ENCODE measurements at regions not wholly inside any gene's neighbourhood (a gene's known extent, or its start where the extent isn't known, plus 50 kb on each side); places are given as distances from the start of the nearest gene placed in this dataset.

DNA sequence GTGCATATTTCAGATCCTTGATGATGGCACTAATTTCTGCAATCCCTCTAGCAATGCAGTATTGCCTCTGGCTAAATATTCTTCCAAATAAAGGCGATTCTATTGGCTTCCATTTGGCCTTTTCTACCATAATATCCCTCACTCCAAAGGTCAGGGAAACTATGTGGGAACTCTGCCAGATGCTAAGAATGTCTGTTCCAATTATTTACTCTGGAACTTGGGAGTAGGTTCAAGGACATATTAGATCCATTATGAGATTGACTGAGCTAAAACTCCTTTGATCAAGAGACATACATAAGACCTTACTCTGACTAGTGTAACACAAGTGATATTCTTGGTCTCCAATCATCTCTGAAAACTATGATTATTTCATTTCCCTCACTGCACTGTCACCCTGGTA is 674.5 kb upstream of the NECTIN3 start:
- POLR2A ChIA-PET = no interaction called here
- Mint-ChIP-seq H3K4me3 (no peak overlapping the region), H3K27ac (no peak overlapping the region), H3K4me1 (peaks cover 7% of the 10 kb centered on the region), H3K36me3 (peaks cover 5% of the 10 kb centered on the region; the same call in 1 of the 2 replicates), H3K9me3 (peaks cover 40% of the 10 kb centered on the region), H3K27me3 (ENCODE audit: low read depth) (no peaks in the 10 kb centered on the region)
- TF ChIP-seq ATF1 (CRISPR knock-in tag; IDR thresholded peaks at IDR 0.05) (no peak), ZBTB21 (CRISPR knock-in tag; IDR thresholded peaks at IDR 0.05; ENCODE audit: borderline replicate concordance) (no peak)
- CTCF ChIA-PET = interaction anchor here (0.6 kb wide), 1 partner anchor 82 kb away, joined by 3 read pairs; no protein-coding TSS in a partner anchor
- ATAC-seq (no peak), DNase-seq (ENCODE audit: low spot score) (no peak)

DNA sequence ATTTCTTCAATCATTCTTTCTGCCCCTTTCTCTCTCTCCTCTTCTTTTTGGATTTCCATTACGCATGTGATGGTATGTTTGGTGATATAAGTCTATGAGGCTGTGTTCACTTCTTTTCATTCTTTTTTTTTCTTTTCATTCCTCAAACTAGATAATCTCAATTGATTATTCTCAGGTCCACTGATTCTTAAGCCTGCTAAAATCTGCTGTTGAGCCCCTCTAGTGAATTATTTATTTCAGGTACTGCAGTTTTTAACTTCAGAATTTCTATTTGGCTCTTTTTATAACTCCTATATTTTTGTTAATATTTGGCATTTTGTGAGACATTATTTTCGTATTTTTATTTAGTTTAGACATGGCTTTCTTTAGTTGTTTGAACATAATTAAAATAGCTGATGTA is 671.3 kb upstream of the NECTIN3 start:
- TF ChIP-seq, protein P1, sequence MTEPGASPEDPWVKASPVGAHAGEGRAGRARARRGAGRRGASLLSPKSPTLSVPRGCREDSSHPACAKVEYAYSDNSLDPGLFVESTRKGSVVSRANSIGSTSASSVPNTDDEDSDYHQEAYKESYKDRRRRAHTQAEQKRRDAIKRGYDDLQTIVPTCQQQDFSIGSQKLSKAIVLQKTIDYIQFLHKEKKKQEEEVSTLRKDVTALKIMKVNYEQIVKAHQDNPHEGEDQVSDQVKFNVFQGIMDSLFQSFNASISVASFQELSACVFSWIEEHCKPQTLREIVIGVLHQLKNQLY (CRISPR knock-in tag; IDR thresholded peaks at IDR 0.05) = no peak
- no peak for TF ChIP-seq ZNF232 (CRISPR knock-in tag; IDR thresholded peaks at IDR 0.05)
- no peak for TF ChIP-seq FOXP1 (CRISPR knock-in tag; IDR thresholded peaks at IDR 0.05; ENCODE audit: borderline replicate concordance)
- TF ChIP-seq, protein P2, sequence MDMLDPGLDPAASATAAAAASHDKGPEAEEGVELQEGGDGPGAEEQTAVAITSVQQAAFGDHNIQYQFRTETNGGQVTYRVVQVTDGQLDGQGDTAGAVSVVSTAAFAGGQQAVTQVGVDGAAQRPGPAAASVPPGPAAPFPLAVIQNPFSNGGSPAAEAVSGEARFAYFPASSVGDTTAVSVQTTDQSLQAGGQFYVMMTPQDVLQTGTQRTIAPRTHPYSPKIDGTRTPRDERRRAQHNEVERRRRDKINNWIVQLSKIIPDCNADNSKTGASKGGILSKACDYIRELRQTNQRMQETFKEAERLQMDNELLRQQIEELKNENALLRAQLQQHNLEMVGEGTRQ (CRISPR knock-in tag; IDR thresholded peaks at IDR 0.05) = no peak
- TF ChIP-seq JUN (CRISPR knock-in tag; IDR thresholded peaks at IDR 0.05) = no peak
- TF ChIP-seq, protein P3, sequence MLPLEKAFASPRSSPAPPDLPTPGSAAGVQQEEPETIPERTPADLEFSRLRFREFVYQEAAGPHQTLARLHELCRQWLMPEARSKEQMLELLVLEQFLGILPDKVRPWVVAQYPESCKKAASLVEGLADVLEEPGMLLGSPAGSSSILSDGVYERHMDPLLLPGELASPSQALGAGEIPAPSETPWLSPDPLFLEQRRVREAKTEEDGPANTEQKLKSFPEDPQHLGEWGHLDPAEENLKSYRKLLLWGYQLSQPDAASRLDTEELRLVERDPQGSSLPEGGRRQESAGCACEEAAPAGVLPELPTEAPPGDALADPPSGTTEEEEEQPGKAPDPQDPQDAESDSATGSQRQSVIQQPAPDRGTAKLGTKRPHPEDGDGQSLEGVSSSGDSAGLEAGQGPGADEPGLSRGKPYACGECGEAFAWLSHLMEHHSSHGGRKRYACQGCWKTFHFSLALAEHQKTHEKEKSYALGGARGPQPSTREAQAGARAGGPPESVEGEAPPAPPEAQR (CRISPR knock-in tag; IDR thresholded peaks at IDR 0.05) = no peak
- no peak for TF ChIP-seq NFE2L1 (CRISPR knock-in tag; IDR thresholded peaks at IDR 0.05)
- TF ChIP-seq, protein P4, sequence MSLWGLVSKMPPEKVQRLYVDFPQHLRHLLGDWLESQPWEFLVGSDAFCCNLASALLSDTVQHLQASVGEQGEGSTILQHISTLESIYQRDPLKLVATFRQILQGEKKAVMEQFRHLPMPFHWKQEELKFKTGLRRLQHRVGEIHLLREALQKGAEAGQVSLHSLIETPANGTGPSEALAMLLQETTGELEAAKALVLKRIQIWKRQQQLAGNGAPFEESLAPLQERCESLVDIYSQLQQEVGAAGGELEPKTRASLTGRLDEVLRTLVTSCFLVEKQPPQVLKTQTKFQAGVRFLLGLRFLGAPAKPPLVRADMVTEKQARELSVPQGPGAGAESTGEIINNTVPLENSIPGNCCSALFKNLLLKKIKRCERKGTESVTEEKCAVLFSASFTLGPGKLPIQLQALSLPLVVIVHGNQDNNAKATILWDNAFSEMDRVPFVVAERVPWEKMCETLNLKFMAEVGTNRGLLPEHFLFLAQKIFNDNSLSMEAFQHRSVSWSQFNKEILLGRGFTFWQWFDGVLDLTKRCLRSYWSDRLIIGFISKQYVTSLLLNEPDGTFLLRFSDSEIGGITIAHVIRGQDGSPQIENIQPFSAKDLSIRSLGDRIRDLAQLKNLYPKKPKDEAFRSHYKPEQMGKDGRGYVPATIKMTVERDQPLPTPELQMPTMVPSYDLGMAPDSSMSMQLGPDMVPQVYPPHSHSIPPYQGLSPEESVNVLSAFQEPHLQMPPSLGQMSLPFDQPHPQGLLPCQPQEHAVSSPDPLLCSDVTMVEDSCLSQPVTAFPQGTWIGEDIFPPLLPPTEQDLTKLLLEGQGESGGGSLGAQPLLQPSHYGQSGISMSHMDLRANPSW (CRISPR knock-in tag; conservative IDR thresholded peaks at IDR 0.05; ENCODE audit: low read depth) = no peak
- TF ChIP-seq ZNF263 (CRISPR knock-in tag; IDR thresholded peaks at IDR 0.05; ENCODE audit: low read depth) = no peak
- no peak for TF ChIP-seq ZBTB21 (CRISPR knock-in tag; IDR thresholded peaks at IDR 0.05; ENCODE audit: borderline replicate concordance)
- H3K36me3 Mint-ChIP-seq = peaks cover 5% of the 10 kb centered on the region; the same call in 1 of the 2 replicates
- H3K9me3 Mint-ChIP-seq = peaks cover 33% of the 10 kb centered on the region
- CTCF ChIA-PET = no interaction called here
- no peaks in the 10 kb centered on the region for H3K4me1 Mint-ChIP-seq
- ATAC-seq (no peak), DNase-seq (ENCODE audit: low spot score) (no peak)
- POLR2A ChIA-PET = no interaction called here
- H3K27ac Mint-ChIP-seq = no peak overlapping the region
- H3K27me3 Mint-ChIP-seq (ENCODE audit: low read depth) = no peaks in the 10 kb centered on the region
- H3K4me3 Mint-ChIP-seq = no peak overlapping the region

DNA sequence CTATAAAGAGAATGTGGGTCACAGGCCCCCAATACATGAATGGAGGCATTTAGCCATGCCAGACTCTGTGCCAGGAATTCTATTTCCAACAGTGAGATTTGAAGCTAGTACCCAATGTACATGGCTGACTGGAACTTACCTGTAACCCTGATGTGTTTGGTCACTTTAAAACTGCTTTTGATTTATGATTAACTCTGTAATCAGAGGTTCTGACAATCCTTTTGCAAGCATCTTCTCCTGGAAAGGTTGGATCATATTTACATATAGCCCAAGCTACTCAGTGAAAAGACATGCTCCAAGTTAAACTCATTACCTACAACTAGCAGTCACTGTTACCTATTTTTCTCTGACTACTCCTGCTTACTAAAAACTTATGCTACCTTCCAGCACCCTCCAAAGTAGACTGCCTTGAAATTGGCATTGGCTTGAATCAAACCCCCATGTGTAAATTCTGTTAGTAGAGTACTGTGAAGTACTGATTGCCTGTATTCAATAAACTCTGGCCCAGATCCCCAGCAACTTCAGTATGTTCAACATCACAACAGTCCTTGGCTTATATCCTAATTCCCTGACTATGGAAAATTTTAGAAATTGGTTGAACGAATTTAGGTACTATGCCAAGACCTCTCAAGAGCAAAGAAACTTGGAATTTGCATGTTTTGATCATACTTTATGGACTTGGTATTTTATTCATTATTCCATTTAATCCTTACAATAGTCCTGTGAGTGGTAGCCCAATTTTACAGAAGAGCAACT is 665.6 kb upstream of the NECTIN3 start:
- ATAC-seq (no peak), DNase-seq (ENCODE audit: low spot score) (no peak)
- no peaks in the 10 kb centered on the region for H3K27me3 Mint-ChIP-seq (ENCODE audit: low read depth)
- TF ChIP-seq ZNF671 (CRISPR knock-in tag; IDR thresholded peaks at IDR 0.05) = no peak
- no peak for TF ChIP-seq NR1H2 (CRISPR knock-in tag; IDR thresholded peaks at IDR 0.05)
- no peak for TF ChIP-seq ZNF416 (CRISPR knock-in tag; IDR thresholded peaks at IDR 0.05)
- TF ChIP-seq, protein P5, sequence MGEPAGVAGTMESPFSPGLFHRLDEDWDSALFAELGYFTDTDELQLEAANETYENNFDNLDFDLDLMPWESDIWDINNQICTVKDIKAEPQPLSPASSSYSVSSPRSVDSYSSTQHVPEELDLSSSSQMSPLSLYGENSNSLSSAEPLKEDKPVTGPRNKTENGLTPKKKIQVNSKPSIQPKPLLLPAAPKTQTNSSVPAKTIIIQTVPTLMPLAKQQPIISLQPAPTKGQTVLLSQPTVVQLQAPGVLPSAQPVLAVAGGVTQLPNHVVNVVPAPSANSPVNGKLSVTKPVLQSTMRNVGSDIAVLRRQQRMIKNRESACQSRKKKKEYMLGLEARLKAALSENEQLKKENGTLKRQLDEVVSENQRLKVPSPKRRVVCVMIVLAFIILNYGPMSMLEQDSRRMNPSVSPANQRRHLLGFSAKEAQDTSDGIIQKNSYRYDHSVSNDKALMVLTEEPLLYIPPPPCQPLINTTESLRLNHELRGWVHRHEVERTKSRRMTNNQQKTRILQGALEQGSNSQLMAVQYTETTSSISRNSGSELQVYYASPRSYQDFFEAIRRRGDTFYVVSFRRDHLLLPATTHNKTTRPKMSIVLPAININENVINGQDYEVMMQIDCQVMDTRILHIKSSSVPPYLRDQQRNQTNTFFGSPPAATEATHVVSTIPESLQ (CRISPR knock-in tag; IDR thresholded peaks at IDR 0.05) = no peak
- no peak for TF ChIP-seq IRF2 (CRISPR knock-in tag; IDR thresholded peaks at IDR 0.05; ENCODE audit: borderline replicate concordance, low read depth)
- TF ChIP-seq ZNF232 (CRISPR knock-in tag; IDR thresholded peaks at IDR 0.05) = no peak
- TF ChIP-seq, protein P6, sequence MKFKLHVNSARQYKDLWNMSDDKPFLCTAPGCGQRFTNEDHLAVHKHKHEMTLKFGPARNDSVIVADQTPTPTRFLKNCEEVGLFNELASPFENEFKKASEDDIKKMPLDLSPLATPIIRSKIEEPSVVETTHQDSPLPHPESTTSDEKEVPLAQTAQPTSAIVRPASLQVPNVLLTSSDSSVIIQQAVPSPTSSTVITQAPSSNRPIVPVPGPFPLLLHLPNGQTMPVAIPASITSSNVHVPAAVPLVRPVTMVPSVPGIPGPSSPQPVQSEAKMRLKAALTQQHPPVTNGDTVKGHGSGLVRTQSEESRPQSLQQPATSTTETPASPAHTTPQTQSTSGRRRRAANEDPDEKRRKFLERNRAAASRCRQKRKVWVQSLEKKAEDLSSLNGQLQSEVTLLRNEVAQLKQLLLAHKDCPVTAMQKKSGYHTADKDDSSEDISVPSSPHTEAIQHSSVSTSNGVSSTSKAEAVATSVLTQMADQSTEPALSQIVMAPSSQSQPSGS (CRISPR knock-in tag; IDR thresholded peaks at IDR 0.05; ENCODE audit: borderline replicate concordance, low read depth) = no peak
- no peak for TF ChIP-seq JAZF1 (CRISPR knock-in tag; IDR thresholded peaks at IDR 0.05)
- TF ChIP-seq TCF7 (CRISPR knock-in tag; IDR thresholded peaks at IDR 0.05; ENCODE audit: low read depth) = no peak
- ChIA-PET CTCF (no interaction called here), POLR2A (no interaction called here)
- no peaks in the 10 kb centered on the region for H3K4me1 Mint-ChIP-seq
- H3K27ac Mint-ChIP-seq = no peak overlapping the region
- no peaks in the 10 kb centered on the region for H3K36me3 Mint-ChIP-seq
- no peaks in the 10 kb centered on the region for H3K9me3 Mint-ChIP-seq
- no peak overlapping the region for H3K4me3 Mint-ChIP-seq

Measured in WTC11 (cell line).